Panc1 (cell line): ENCODE measurements at regions not wholly inside any gene's neighbourhood (a gene's known extent, or its start where the extent isn't known, plus 50 kb on each side); places are given as distances from the start of the nearest gene placed in this dataset.

ENCODE experiments used
- SIN3A ChIP-seq: IDR thresholded peaks from 2 replicates; pipeline ENCODE4 v1.6.1; 2012; ENCODE audit warnings: low read depth, mild to moderate bottlenecking, low read length, moderate library complexity, borderline replicate concordance; ENCODE audit not compliant: insufficient read depth
- TF ChIP-seq, protein P1 (sequence below): fragments of 450-650 bp; IDR thresholded peaks from 2 replicates; pipeline ENCODE4 v1.5.1; 2017; ENCODE audit warnings: mild to moderate bottlenecking

GRCh38 chr16:52707676-52708337 is 160.9 kb upstream of the TOX3 start:
- TF ChIP-seq, protein P1, sequence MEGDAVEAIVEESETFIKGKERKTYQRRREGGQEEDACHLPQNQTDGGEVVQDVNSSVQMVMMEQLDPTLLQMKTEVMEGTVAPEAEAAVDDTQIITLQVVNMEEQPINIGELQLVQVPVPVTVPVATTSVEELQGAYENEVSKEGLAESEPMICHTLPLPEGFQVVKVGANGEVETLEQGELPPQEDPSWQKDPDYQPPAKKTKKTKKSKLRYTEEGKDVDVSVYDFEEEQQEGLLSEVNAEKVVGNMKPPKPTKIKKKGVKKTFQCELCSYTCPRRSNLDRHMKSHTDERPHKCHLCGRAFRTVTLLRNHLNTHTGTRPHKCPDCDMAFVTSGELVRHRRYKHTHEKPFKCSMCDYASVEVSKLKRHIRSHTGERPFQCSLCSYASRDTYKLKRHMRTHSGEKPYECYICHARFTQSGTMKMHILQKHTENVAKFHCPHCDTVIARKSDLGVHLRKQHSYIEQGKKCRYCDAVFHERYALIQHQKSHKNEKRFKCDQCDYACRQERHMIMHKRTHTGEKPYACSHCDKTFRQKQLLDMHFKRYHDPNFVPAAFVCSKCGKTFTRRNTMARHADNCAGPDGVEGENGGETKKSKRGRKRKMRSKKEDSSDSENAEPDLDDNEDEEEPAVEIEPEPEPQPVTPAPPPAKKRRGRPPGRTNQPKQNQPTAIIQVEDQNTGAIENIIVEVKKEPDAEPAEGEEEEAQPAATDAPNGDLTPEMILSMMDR = no peak
- TF ChIP-seq SIN3A = no peak
